ENCODE measurements at regions not wholly inside any gene's neighbourhood (a gene's known extent, or its start where the extent isn't known, plus 50 kb on each side); places are given as distances from the start of the nearest gene placed in this dataset.

DNA sequence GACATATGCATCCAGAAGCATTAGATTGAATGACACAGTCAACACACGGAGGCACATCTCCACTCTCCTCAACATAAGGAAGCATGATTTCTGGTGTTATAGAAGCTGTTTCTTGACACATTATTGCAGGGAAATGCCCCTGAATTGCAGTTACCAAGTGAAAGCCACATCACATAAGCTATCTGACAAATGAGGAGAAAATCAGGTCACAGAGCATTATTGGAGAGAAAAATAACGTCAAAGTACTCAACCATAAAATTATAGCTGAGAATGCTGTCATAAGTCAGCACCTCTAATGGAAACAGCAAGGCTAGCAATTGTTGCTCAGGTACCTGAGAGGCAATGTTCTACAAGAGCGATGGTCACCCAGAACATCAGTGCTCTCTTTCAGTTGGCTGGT is 169.9 kb upstream of the PALMD start:
- H3K27me3 ChIP-seq (ENCODE audit: control insufficient read depth in 4 of 4, insufficient read depth in 4 of 4, low read length in 3 of 4) = no peaks in the 10 kb centered on the region
- no peak for DNase-seq (ENCODE audit: low spot score)
- H3K36me3 ChIP-seq (ENCODE audit: control insufficient read depth in 4 of 4, insufficient read depth in 3 of 4, low read depth in 1 of 4, low read length in 3 of 4) = no peaks in the 10 kb centered on the region
- WGBS = 82% methylated on average over 3 of the region's 3 CpGs
- no peak overlapping the region for H3K4me3 ChIP-seq (ENCODE audit: low read depth in 1 of 3, low read length in 3 of 3)
- H3K9ac ChIP-seq (ENCODE audit: low read depth in 1 of 2, low read length in 2 of 2) = no peak overlapping the region
- TF ChIP-seq HNF4G (IDR thresholded peaks at IDR 0.05) (no peak), GABPA (IDR thresholded peaks at IDR 0.05 in 1 of 2, conservative IDR thresholded peaks at IDR 0.05 in 1 of 2) (no peak), REST (IDR thresholded peaks at IDR 0.05) (no peak), CTCF (IDR thresholded peaks at IDR 0.05; ENCODE audit: low read depth, low read length, missing input control) (no peak), SP1 (IDR thresholded peaks at IDR 0.05) (no peak), RAD21 (IDR thresholded peaks at IDR 0.05) (no peak), FOXA2 (IDR thresholded peaks at IDR 0.05) (no peak), ZBTB33 (IDR thresholded peaks at IDR 0.05) (no peak), NR2F2 (IDR thresholded peaks at IDR 0.05) (no peak), EGR1 (IDR thresholded peaks at IDR 0.05; ENCODE audit: low read depth in 2 of 2) (no peak), RXRA (IDR thresholded peaks at IDR 0.05) (no peak), JUND (IDR thresholded peaks at IDR 0.05) (no peak), YY1 (IDR thresholded peaks at IDR 0.05) (no peak), TAF1 (conservative IDR thresholded peaks at IDR 0.05) (no peak)
- TF ChIP-seq, protein P1, sequence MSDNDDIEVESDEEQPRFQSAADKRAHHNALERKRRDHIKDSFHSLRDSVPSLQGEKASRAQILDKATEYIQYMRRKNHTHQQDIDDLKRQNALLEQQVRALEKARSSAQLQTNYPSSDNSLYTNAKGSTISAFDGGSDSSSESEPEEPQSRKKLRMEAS (IDR thresholded peaks at IDR 0.05) = no peak
- TF ChIP-seq, protein P2, sequence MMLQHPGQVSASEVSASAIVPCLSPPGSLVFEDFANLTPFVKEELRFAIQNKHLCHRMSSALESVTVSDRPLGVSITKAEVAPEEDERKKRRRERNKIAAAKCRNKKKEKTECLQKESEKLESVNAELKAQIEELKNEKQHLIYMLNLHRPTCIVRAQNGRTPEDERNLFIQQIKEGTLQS (IDR thresholded peaks at IDR 0.05) = no peak
- no peaks in the 10 kb centered on the region for H3K4me1 ChIP-seq (ENCODE audit: control insufficient read depth in 4 of 4, insufficient read depth in 4 of 4, low read length in 3 of 4)
- H3K27ac ChIP-seq (ENCODE audit: low read depth in 1 of 2, low read length in 2 of 2) = no peak overlapping the region
- no peaks in the 10 kb centered on the region for H3K9me3 ChIP-seq (ENCODE audit: control insufficient read depth in 4 of 4, low read length in 3 of 4)

GRCh38 chr1:99481391-99481996 is 164.4 kb upstream of the PALMD start:
- H3K27me3 ChIP-seq (ENCODE audit: control insufficient read depth in 4 of 4, insufficient read depth in 4 of 4, low read length in 3 of 4) = no peaks in the 10 kb centered on the region
- H3K36me3 ChIP-seq (ENCODE audit: control insufficient read depth in 4 of 4, insufficient read depth in 3 of 4, low read depth in 1 of 4, low read length in 3 of 4) = no peaks in the 10 kb centered on the region
- TF ChIP-seq RAD21 (IDR thresholded peaks at IDR 0.05) (peak; percentile 92 to 93), CTCF (IDR thresholded peaks at IDR 0.05; ENCODE audit: low read depth, low read length, missing input control) (peak; percentile 78), HNF4A (conservative IDR thresholded peaks at IDR 0.05) (no peak)
- TF ChIP-seq, protein P1 (IDR thresholded peaks at IDR 0.05) = no peak
- no peak overlapping the region for H3K4me3 ChIP-seq (ENCODE audit: low read depth in 1 of 3, low read length in 3 of 3)
- H3K9ac ChIP-seq (ENCODE audit: low read depth in 1 of 2, low read length in 2 of 2) = no peak overlapping the region
- no peak for DNase-seq (ENCODE audit: low spot score)
- no peaks in the 10 kb centered on the region for H3K9me3 ChIP-seq (ENCODE audit: control insufficient read depth in 4 of 4, low read length in 3 of 4)
- peaks cover 0 to 6% (median 3%) of the 10 kb centered on the region in 4 donors for H3K4me1 ChIP-seq (ENCODE audit: control insufficient read depth in 4 of 4, insufficient read depth in 4 of 4, low read length in 3 of 4)
- no peak overlapping the region for H3K27ac ChIP-seq (ENCODE audit: low read depth in 1 of 2, low read length in 2 of 2)
